ENCODE measurements at regions not wholly inside any gene's neighbourhood (a gene's known extent, or its start where the extent isn't known, plus 50 kb on each side); places are given as distances from the start of the nearest gene placed in this dataset.

- TF ChIP-seq EZH2phosphoT487 (IDR thresholded peaks at IDR 0.05; ENCODE audit: low read depth, severe bottlenecking, unreplicated experiment) (no peak), EZH2 (IDR thresholded peaks at IDR 0.05; ENCODE audit: borderline replicate concordance) (no peak), CTCF (IDR thresholded peaks at IDR 0.05; ENCODE audit: poor library complexity) (no peak)
Observed at GRCh38 chr3:30139283-30139682, 467.1 kb upstream of the TGFBR2 start.

Data from hepatocyte (in vitro differentiated cells).